ENCODE measurements at regions not wholly inside any gene's neighbourhood (a gene's known extent, or its start where the extent isn't known, plus 50 kb on each side); places are given as distances from the start of the nearest gene placed in this dataset.

GRCh38 chr4:101682946-101683345 lies 107.6 kb upstream of the BANK1 start:
- TF ChIP-seq EZH2 (IDR thresholded peaks at IDR 0.05; ENCODE audit: low read length, unreplicated experiment): no peak
- no peak for TF ChIP-seq CTCF (conservative IDR thresholded peaks at IDR 0.05; ENCODE audit: low read depth, low read length)
- no peak for TF ChIP-seq EZH2phosphoT487 (IDR thresholded peaks at IDR 0.05; ENCODE audit: borderline replicate concordance, low read length)

Measured in PC-3 (cell line).